ENCODE measurements at regions not wholly inside any gene's neighbourhood (a gene's known extent, or its start where the extent isn't known, plus 50 kb on each side); places are given as distances from the start of the nearest gene placed in this dataset.
A peak's percentile ranks its signal among the peaks of the same experiment; 100 is the strongest.

GRCh38 chr19:27741236-27741635 is 1471.7 kb downstream of the UQCRFS1 start:
- no peak overlapping the region for H2BK15ac ChIP-seq (ENCODE audit: low read depth, low read length)
- no peak overlapping the region for H4K5ac ChIP-seq (ENCODE audit: insufficient read length, low read depth, low read length)
- no peaks in the 10 kb centered on the region for H4K20me1 ChIP-seq (ENCODE audit: control insufficient read depth, insufficient read depth, insufficient read length)
- no peak for TF ChIP-seq CTCF (conservative IDR thresholded peaks at IDR 0.05)
- H3K23ac ChIP-seq (ENCODE audit: insufficient read length, low read depth, low read length): no peak overlapping the region
- no peaks in the 10 kb centered on the region for H3K79me2 ChIP-seq (ENCODE audit: insufficient read depth, low read length)
- H3K79me1 ChIP-seq (ENCODE audit: insufficient read depth, low read depth, low read length, poor library complexity, severe bottlenecking): no peaks in the 10 kb centered on the region
- Mint-ChIP-seq H3K9me3 (peaks cover 11 to 64% of the 10 kb centered on the region in 2 experiments), H3K27me3 (ENCODE audit: low read depth) (peaks cover 10% of the 10 kb centered on the region), H3K27ac (no peak overlapping the region), H3K4me3 (no peak overlapping the region), H3K4me1 (no peaks in the 10 kb centered on the region), H3K36me3 (ENCODE audit: insufficient read depth in 1 of 3, low read depth in 3 of 3) (peaks cover 30 to 58% (median 35%) of the 10 kb centered on the region in 3 experiments)
- H2AFZ ChIP-seq (ENCODE audit: low read length): no peak overlapping the region
- no peak overlapping the region for H4K8ac ChIP-seq (replicated peaks; ENCODE audit: insufficient read length, low read depth, low read length)
- no peak overlapping the region for H4K91ac ChIP-seq (ENCODE audit: insufficient read length, low read depth, low read length)
- no peaks in the 10 kb centered on the region for H3K4me1 ChIP-seq (ENCODE audit: insufficient read depth, low read length)
- no peak overlapping the region for H3K4ac ChIP-seq (ENCODE audit: low read depth, low read length)
- H3K18ac ChIP-seq (ENCODE audit: insufficient read length, low read depth, low read length): no peak overlapping the region
- peaks cover 10% of the 10 kb centered on the region for H3K9me3 ChIP-seq (ENCODE audit: control insufficient read depth, low read depth, low read length)
- no peak overlapping the region for H2BK120ac ChIP-seq (ENCODE audit: low read depth, low read length, poor library complexity, severe bottlenecking)
- no peak overlapping the region for H2BK20ac ChIP-seq (ENCODE audit: low read depth, low read length, poor library complexity, severe bottlenecking)
- H3K27ac ChIP-seq (ENCODE audit: insufficient read length, low read depth, low read length): no peak overlapping the region
- H2BK5ac ChIP-seq (ENCODE audit: insufficient read length, low read length): no peak overlapping the region
- no peak overlapping the region for H3K14ac ChIP-seq (ENCODE audit: insufficient read depth, low read length)
- peak; percentile 11 for DNase-seq
- no peak overlapping the region for H2AK5ac ChIP-seq (ENCODE audit: insufficient read length, low read length)
- no peak overlapping the region for H3K56ac ChIP-seq (ENCODE audit: insufficient read length, low read depth, low read length)
- no peak overlapping the region for H3K4me2 ChIP-seq (ENCODE audit: insufficient read depth, insufficient read length, low read length)
- no peak overlapping the region for H2BK12ac ChIP-seq (ENCODE audit: insufficient read length, low read depth, low read length)
- H3K9ac ChIP-seq (ENCODE audit: extremely low read depth, insufficient read length, low read length): no peak overlapping the region
- WGBS (ENCODE audit: extremely low coverage, insufficient read length, low lambda C conversion rate): no CpG with 5 or more reads among the region's 8 CpGs
- H3T11ph ChIP-seq (ENCODE audit: low read length): no peak overlapping the region
- no peaks in the 10 kb centered on the region for H3K23me2 ChIP-seq (ENCODE audit: insufficient read length, low read depth, low read length, poor library complexity, severe bottlenecking)
- H3K27me3 ChIP-seq (ENCODE audit: insufficient read depth, low read length): no peaks in the 10 kb centered on the region
